SK-N-SH treated with all-trans-retinoic acid at 6 μM for 48 hours (cell line): ENCODE measurements at regions not wholly inside any gene's neighbourhood (a gene's known extent, or its start where the extent isn't known, plus 50 kb on each side); places are given as distances from the start of the nearest gene placed in this dataset.

Experiments used
- ATAC-seq: fragments of 200-7000 bp; cut with Tn5 transposase; 3 replicates; pipeline ENCODE4 v1.9.1; 2020; ENCODE audit warnings: mild to moderate bottlenecking, moderate library complexity
- ARNTL ChIP-seq: fragments of 450-650 bp; formaldehyde crosslinking; IDR thresholded peaks from 2 replicates; pipeline ENCODE4 v1.5.0; 2020; ENCODE audit warnings: low read depth, mild to moderate bottlenecking, moderate library complexity, borderline replicate concordance
- BACH2 ChIP-seq: fragments of 250-450 bp; sonication (Bioruptor Pico); IDR thresholded peaks from 2 replicates; pipeline ENCODE4 v1.9.0; 2021; ENCODE audit warnings: mild to moderate bottlenecking, borderline replicate concordance
- CSDC2 ChIP-seq: fragments of 250-450 bp; sonication (Bioruptor Pico); IDR thresholded peaks from 2 replicates; pipeline ENCODE4 v1.5.0; 2020; ENCODE audit warnings: mild to moderate bottlenecking, moderate library complexity
- ESRRG ChIP-seq: fragments of 250-450 bp; sonication (Bioruptor Pico); IDR thresholded peaks from 2 replicates; pipeline ENCODE4 v1.6.1; 2021; ENCODE audit warnings: mild to moderate bottlenecking
- GLIS3 ChIP-seq: fragments of 250-450 bp; sonication (Bioruptor Pico); IDR thresholded peaks from 2 replicates; pipeline ENCODE4 v1.5.0; 2020; ENCODE audit warnings: mild to moderate bottlenecking, moderate library complexity
- ISL1 ChIP-seq: fragments of 250-450 bp; sonication (Bioruptor Pico); IDR thresholded peaks from 2 replicates; pipeline ENCODE4 v2.1.2; 2022; ENCODE audit warnings: mild to moderate bottlenecking, moderate library complexity
- OSR1 ChIP-seq: fragments of 250-450 bp; sonication (Bioruptor Pico); IDR thresholded peaks from 2 replicates; pipeline ENCODE4 v1.8.0; 2022; ENCODE audit warnings: moderate library complexity, mild to moderate bottlenecking, inconsistent platforms
- PPARA ChIP-seq: fragments of 250-450 bp; sonication (Bioruptor Pico); IDR thresholded peaks from 2 replicates; pipeline ENCODE4 v1.5.0; 2020; ENCODE audit warnings: mild to moderate bottlenecking, borderline replicate concordance
- RARB ChIP-seq: fragments of 250-450 bp; sonication (Bioruptor Pico); IDR thresholded peaks from 2 replicates; pipeline ENCODE4 v1.8.0; 2021; ENCODE audit warnings: mild to moderate bottlenecking, moderate library complexity
- SNAI2 ChIP-seq: fragments of 250-450 bp; sonication (Bioruptor Pico); IDR thresholded peaks from 2 replicates; pipeline ENCODE4 v1.5.0; 2020; ENCODE audit warnings: mild to moderate bottlenecking, moderate library complexity
- TCF4 ChIP-seq: fragments of 250-450 bp; sonication (Bioruptor Pico); IDR thresholded peaks from 2 replicates; pipeline ENCODE4 v1.8.0; 2021; ENCODE audit warnings: mild to moderate bottlenecking, moderate library complexity, borderline replicate concordance
- TOX ChIP-seq: fragments of 250-450 bp; sonication (Bioruptor Pico); IDR thresholded peaks from 2 replicates; pipeline ENCODE4 v1.8.0; 2021; ENCODE audit warnings: mild to moderate bottlenecking, moderate library complexity, borderline replicate concordance
- ZC3H10 ChIP-seq: fragments of 250-450 bp; sonication (Bioruptor Pico); IDR thresholded peaks from 2 replicates; pipeline ENCODE4 v1.5.1; 2021; ENCODE audit warnings: mild to moderate bottlenecking, moderate library complexity
- ZFP3 ChIP-seq: fragments of 250-450 bp; sonication (Bioruptor Pico); IDR thresholded peaks from 2 replicates; pipeline ENCODE4 v1.5.0; 2020; ENCODE audit warnings: mild to moderate bottlenecking, moderate library complexity
- ZFP30 ChIP-seq: fragments of 450-650 bp; formaldehyde crosslinking; IDR thresholded peaks from 2 replicates; pipeline ENCODE4 v1.5.0; 2022; ENCODE audit warnings: mild to moderate bottlenecking, moderate library complexity
- ZNF70 ChIP-seq: fragments of 450-650 bp; formaldehyde crosslinking; IDR thresholded peaks from 2 replicates; pipeline ENCODE4 v1.5.0; 2020; ENCODE audit warnings: mild to moderate bottlenecking, moderate library complexity
- ZNF8 ChIP-seq: fragments of 450-650 bp; formaldehyde crosslinking; IDR thresholded peaks from 2 replicates; pipeline ENCODE4 v1.5.0; 2020; ENCODE audit warnings: mild to moderate bottlenecking, moderate library complexity
- TF ChIP-seq, protein P1 (sequence below): fragments of 250-450 bp; sonication (Bioruptor Pico); IDR thresholded peaks from 2 replicates; pipeline ENCODE4 v1.8.0; 2021; ENCODE audit warnings: low read depth, mild to moderate bottlenecking, moderate library complexity, borderline replicate concordance
- TF ChIP-seq, protein P2 (sequence below): fragments of 250-450 bp; sonication (Bioruptor Pico); IDR thresholded peaks from 2 replicates; pipeline ENCODE4 v1.5.1; 2020; ENCODE audit warnings: low read depth, mild to moderate bottlenecking, moderate library complexity
- TF ChIP-seq, protein P3 (sequence below): fragments of 250-450 bp; sonication (Bioruptor Pico); IDR thresholded peaks from 2 replicates; pipeline ENCODE4 v1.8.0; 2020; ENCODE audit warnings: mild to moderate bottlenecking, moderate library complexity, borderline replicate concordance
- TF ChIP-seq, protein P4 (sequence below): fragments of 250-450 bp; sonication (Bioruptor Pico); IDR thresholded peaks from 2 replicates; pipeline ENCODE4 v1.5.1; 2021; ENCODE audit warnings: mild to moderate bottlenecking, moderate library complexity
- TF ChIP-seq, protein P5 (sequence below): fragments of 250-450 bp; sonication (Bioruptor Pico); IDR thresholded peaks from 2 replicates; pipeline ENCODE4 v1.5.0; 2020; ENCODE audit warnings: mild to moderate bottlenecking, moderate library complexity

DNA sequence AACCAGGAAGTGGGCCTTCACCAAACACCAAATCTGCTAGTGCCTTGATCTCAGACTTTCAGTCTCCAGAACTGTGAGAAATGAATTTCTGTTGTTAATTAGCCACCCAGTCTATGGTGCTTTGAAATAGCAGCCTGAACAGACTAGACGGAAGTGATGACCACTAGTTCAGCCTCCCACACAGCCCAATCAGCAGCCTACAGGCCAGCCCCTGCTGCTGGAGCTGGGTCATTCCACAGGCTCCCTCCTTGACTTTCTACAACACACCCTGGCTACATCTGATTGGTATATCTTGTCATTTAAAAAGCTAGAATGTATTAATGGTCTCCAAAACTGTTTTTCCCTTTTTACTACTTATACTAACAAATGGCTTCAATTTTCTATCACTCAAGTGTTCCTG lies 277.2 kb upstream of the TAC1 start (continued):
- TF ChIP-seq, protein P1, sequence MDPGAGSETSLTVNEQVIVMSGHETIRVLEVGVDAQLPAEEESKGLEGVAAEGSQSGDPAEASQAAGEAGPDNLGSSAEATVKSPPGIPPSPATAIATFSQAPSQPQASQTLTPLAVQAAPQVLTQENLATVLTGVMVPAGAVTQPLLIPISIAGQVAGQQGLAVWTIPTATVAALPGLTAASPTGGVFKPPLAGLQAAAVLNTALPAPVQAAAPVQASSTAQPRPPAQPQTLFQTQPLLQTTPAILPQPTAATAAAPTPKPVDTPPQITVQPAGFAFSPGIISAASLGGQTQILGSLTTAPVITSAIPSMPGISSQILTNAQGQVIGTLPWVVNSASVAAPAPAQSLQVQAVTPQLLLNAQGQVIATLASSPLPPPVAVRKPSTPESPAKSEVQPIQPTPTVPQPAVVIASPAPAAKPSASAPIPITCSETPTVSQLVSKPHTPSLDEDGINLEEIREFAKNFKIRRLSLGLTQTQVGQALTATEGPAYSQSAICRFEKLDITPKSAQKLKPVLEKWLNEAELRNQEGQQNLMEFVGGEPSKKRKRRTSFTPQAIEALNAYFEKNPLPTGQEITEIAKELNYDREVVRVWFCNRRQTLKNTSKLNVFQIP (CRISPR knock-in tag) = no peak
- no peak for TF ChIP-seq ZNF70 (CRISPR knock-in tag)
- no peak for TF ChIP-seq TOX (CRISPR knock-in tag)
- TF ChIP-seq ESRRG (CRISPR knock-in tag) = no peak
- TF ChIP-seq, protein P2, sequence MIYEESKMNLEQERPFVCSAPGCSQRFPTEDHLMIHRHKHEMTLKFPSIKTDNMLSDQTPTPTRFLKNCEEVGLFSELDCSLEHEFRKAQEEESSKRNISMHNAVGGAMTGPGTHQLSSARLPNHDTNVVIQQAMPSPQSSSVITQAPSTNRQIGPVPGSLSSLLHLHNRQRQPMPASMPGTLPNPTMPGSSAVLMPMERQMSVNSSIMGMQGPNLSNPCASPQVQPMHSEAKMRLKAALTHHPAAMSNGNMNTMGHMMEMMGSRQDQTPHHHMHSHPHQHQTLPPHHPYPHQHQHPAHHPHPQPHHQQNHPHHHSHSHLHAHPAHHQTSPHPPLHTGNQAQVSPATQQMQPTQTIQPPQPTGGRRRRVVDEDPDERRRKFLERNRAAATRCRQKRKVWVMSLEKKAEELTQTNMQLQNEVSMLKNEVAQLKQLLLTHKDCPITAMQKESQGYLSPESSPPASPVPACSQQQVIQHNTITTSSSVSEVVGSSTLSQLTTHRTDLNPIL (CRISPR knock-in tag) = no peak
- TF ChIP-seq ISL1 (CRISPR knock-in tag) = no peak

DNA sequence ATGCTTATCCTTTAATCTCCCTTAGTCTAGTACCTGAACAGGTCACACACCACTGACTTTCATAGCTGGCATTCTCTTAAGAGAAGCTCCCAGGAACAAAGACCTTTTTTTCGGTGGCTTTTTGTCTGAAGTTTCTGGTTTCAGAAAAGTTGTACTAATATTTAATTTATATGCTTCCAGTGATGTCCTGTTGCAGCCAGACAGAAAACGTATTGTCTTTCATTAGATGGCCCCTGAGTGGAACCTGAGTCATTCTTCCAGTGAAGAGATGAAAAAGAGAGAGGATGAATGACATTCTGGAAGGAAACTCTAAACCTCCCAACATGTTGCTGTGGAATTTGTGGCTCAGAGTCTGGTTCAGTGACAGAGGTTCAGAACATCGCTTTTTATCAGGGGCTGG lies 274.8 kb upstream of the TAC1 start:
- no peak for TF ChIP-seq ZNF8
- no peak for TF ChIP-seq ZFP30 (CRISPR knock-in tag)
- TF ChIP-seq CSDC2 = no peak
- no peak for TF ChIP-seq RARB
- TF ChIP-seq, protein P3, sequence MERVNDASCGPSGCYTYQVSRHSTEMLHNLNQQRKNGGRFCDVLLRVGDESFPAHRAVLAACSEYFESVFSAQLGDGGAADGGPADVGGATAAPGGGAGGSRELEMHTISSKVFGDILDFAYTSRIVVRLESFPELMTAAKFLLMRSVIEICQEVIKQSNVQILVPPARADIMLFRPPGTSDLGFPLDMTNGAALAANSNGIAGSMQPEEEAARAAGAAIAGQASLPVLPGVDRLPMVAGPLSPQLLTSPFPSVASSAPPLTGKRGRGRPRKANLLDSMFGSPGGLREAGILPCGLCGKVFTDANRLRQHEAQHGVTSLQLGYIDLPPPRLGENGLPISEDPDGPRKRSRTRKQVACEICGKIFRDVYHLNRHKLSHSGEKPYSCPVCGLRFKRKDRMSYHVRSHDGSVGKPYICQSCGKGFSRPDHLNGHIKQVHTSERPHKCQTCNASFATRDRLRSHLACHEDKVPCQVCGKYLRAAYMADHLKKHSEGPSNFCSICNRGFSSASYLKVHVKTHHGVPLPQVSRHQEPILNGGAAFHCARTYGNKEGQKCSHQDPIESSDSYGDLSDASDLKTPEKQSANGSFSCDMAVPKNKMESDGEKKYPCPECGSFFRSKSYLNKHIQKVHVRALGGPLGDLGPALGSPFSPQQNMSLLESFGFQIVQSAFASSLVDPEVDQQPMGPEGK (CRISPR knock-in tag) = no peak
- TF ChIP-seq, protein P4, sequence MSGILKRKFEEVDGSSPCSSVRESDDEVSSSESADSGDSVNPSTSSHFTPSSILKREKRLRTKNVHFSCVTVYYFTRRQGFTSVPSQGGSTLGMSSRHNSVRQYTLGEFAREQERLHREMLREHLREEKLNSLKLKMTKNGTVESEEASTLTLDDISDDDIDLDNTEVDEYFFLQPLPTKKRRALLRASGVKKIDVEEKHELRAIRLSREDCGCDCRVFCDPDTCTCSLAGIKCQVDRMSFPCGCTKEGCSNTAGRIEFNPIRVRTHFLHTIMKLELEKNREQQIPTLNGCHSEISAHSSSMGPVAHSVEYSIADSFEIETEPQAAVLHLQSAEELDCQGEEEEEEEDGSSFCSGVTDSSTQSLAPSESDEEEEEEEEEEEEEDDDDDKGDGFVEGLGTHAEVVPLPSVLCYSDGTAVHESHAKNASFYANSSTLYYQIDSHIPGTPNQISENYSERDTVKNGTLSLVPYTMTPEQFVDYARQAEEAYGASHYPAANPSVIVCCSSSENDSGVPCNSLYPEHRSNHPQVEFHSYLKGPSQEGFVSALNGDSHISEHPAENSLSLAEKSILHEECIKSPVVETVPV (CRISPR knock-in tag) = no peak
- TF ChIP-seq TCF4 = no peak
- TF ChIP-seq, protein P2 (CRISPR knock-in tag) = no peak
- ATAC-seq = no peak

DNA sequence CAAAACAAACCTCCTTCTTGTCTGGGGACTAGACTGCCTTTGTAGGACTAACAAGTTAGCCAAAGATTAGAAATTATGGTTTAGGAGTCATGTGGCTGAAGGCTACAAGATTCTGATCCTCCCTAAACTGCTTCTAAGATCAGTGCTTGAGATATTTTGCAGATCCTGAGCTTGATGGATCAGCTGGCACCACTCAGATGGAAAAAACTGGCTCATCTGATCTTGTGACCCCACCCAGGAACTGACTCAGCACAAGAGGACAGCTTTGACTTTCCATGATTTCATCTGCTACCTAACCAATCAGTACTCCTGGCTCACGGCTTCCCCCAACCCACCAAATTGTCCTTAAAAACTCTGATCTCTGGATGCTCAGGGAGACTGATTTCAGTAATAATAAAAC lies 271.5 kb upstream of the TAC1 start:
- no peak for ATAC-seq
- TF ChIP-seq ZFP30 (CRISPR knock-in tag) (no peak), ESRRG (CRISPR knock-in tag) (no peak), ZNF8 (no peak), CSDC2 (no peak), BACH2 (CRISPR knock-in tag) (no peak), GLIS3 (CRISPR knock-in tag) (no peak), TCF4 (no peak), ZFP3 (CRISPR knock-in tag) (no peak), ZC3H10 (CRISPR knock-in tag) (no peak), SNAI2 (CRISPR knock-in tag) (no peak), PPARA (CRISPR knock-in tag) (no peak), ARNTL (CRISPR knock-in tag) (no peak), ZNF70 (CRISPR knock-in tag) (no peak), RARB (no peak), TOX (CRISPR knock-in tag) (no peak), OSR1 (CRISPR knock-in tag) (no peak)
- TF ChIP-seq, protein P2 (CRISPR knock-in tag) = no peak
- TF ChIP-seq, protein P4 (CRISPR knock-in tag) = no peak
- TF ChIP-seq, protein P5, sequence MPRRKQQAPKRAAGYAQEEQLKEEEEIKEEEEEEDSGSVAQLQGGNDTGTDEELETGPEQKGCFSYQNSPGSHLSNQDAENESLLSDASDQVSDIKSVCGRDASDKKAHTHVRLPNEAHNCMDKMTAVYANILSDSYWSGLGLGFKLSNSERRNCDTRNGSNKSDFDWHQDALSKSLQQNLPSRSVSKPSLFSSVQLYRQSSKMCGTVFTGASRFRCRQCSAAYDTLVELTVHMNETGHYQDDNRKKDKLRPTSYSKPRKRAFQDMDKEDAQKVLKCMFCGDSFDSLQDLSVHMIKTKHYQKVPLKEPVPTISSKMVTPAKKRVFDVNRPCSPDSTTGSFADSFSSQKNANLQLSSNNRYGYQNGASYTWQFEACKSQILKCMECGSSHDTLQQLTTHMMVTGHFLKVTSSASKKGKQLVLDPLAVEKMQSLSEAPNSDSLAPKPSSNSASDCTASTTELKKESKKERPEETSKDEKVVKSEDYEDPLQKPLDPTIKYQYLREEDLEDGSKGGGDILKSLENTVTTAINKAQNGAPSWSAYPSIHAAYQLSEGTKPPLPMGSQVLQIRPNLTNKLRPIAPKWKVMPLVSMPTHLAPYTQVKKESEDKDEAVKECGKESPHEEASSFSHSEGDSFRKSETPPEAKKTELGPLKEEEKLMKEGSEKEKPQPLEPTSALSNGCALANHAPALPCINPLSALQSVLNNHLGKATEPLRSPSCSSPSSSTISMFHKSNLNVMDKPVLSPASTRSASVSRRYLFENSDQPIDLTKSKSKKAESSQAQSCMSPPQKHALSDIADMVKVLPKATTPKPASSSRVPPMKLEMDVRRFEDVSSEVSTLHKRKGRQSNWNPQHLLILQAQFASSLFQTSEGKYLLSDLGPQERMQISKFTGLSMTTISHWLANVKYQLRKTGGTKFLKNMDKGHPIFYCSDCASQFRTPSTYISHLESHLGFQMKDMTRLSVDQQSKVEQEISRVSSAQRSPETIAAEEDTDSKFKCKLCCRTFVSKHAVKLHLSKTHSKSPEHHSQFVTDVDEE (CRISPR knock-in tag) = no peak
- TF ChIP-seq, protein P3 (CRISPR knock-in tag) = no peak
